ENCODE measurements at regions not wholly inside any gene's neighbourhood (a gene's known extent, or its start where the extent isn't known, plus 50 kb on each side); places are given as distances from the start of the nearest gene placed in this dataset.
A peak's percentile ranks its signal among the peaks of the same experiment; 100 is the strongest.
"Not testable (repeated sequence)": the region's sequence is repeated elsewhere in the genome, so short reads cannot be mapped to it uniquely, and the experiment has no call there.

GRCh38 chr12:91889910-91890309 is 255.7 kb downstream of the BTG1 start:
- no peak overlapping the region for H3K27ac Mint-ChIP-seq
- H3K9me3 Mint-ChIP-seq, result peaks cover 0 to 2% of the 10 kb centered on the region in 2 donors
- H3K27me3 Mint-ChIP-seq (ENCODE audit: low read depth), result no peaks in the 10 kb centered on the region
- DNase-seq, result no peak
- H3K4me1 Mint-ChIP-seq (ENCODE audit: low read depth), result no peaks in the 10 kb centered on the region
- no peak overlapping the region for H3K4me3 Mint-ChIP-seq
- H3K36me3 Mint-ChIP-seq (ENCODE audit: insufficient read depth in 2 of 2), result no peaks in the 10 kb centered on the region
- no peak for ATAC-seq (replicated peaks in 1 of 2)

DNA sequence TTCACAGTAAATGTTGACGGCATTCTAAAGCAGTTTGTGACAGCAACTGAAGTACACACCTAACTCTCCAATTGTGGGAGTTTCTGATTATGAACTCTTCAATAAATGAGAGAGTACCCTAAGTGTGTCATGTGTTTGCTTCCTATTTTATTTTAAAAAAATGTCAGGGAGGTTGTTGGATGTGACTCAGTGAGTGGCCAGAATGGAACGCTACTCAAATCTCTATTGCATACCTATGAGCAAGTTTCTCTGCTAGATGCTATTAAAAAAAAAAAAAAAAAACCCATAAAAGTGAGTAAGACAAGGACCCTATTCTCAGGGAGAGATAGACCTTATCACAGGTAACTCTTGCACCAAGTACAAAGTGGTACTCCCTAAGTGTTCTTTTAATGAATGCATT is 256.6 kb downstream of the BTG1 start:
- H3K4me1 Mint-ChIP-seq (ENCODE audit: low read depth), result no peaks in the 10 kb centered on the region
- no peak overlapping the region for H3K4me3 Mint-ChIP-seq
- H3K27ac Mint-ChIP-seq, result no peak overlapping the region
- DNase-seq (no peak), ATAC-seq (replicated peaks in 1 of 2) (no peak)
- no peaks in the 10 kb centered on the region for H3K36me3 Mint-ChIP-seq (ENCODE audit: insufficient read depth in 2 of 2)
- H3K27me3 Mint-ChIP-seq (ENCODE audit: low read depth), result no peaks in the 10 kb centered on the region
- no peaks in the 10 kb centered on the region for H3K9me3 Mint-ChIP-seq

GRCh38 chr12:91887957-91888356 is 257.7 kb downstream of the BTG1 start:
- H3K4me1 Mint-ChIP-seq (ENCODE audit: low read depth), result peaks cover 3% of the 10 kb centered on the region
- H3K36me3 Mint-ChIP-seq (ENCODE audit: insufficient read depth in 2 of 2), result no peaks in the 10 kb centered on the region
- no peak overlapping the region for H3K27ac Mint-ChIP-seq
- no peaks in the 10 kb centered on the region for H3K27me3 Mint-ChIP-seq (ENCODE audit: low read depth)
- ATAC-seq (replicated peaks in 1 of 2) (no peak), DNase-seq (no peak)
- H3K9me3 Mint-ChIP-seq, result no peaks in the 10 kb centered on the region
- H3K4me3 Mint-ChIP-seq, result no peak overlapping the region

GRCh38 chr12:91885851-91886731 is 259.6 kb downstream of the BTG1 start:
- Mint-ChIP-seq H3K4me1 (ENCODE audit: low read depth) (peaks cover 10% of the 10 kb centered on the region), H3K27ac (no peak overlapping the region), H3K9me3 (no peaks in the 10 kb centered on the region), H3K4me3 (no peak overlapping the region), H3K27me3 (ENCODE audit: low read depth) (no peaks in the 10 kb centered on the region), H3K36me3 (ENCODE audit: insufficient read depth in 2 of 2) (no peaks in the 10 kb centered on the region)
- no peak for DNase-seq
- ATAC-seq (replicated peaks in 1 of 2), result no peak

- Mint-ChIP-seq H3K27me3 (ENCODE audit: low read depth) (no peaks in the 10 kb centered on the region), H3K36me3 (ENCODE audit: insufficient read depth in 2 of 2) (peaks cover 0 to 1% of the 10 kb centered on the region in 2 donors), H3K4me1 (ENCODE audit: low read depth) (peaks cover 28% of the 10 kb centered on the region), H3K27ac (no peak overlapping the region), H3K9me3 (no peaks in the 10 kb centered on the region), H3K4me3 (no peak overlapping the region)
- ATAC-seq (replicated peaks in 1 of 2) (no peak), DNase-seq (no peak)
Measured at GRCh38 chr12:91884230-91884629, 261.4 kb downstream of the BTG1 start.

- Mint-ChIP-seq H3K4me3 (no peak overlapping the region), H3K4me1 (ENCODE audit: low read depth) (peaks cover 28% of the 10 kb centered on the region), H3K36me3 (ENCODE audit: insufficient read depth in 2 of 2) (peaks cover 0 to 2% of the 10 kb centered on the region in 2 donors), H3K27me3 (ENCODE audit: low read depth) (no peaks in the 10 kb centered on the region), H3K27ac (no peak overlapping the region), H3K9me3 (no peaks in the 10 kb centered on the region)
- no peak for ATAC-seq (replicated peaks in 1 of 2)
- no peak for DNase-seq
Measured at GRCh38 chr12:91883811-91884210, 261.8 kb downstream of the BTG1 start.

DNA sequence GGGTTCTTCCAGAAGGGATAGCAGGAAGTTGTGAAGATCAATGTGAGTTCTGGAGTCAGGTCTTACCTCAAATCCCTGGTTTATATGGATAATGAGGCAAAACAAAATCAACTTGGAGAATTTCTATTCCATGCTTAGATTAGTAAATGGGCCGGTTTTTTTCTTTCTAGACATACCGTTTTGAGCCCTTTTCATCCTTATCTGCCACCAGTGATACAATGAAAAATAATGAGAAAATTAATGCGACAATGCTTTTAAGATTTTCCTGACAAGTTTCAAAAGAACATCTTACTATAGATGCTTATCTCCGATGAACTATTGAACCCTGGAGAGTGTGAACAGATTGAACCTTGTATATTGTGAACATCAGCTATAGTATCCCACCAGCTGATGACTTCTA is 262.7 kb downstream of the BTG1 start:
- Mint-ChIP-seq H3K27ac (no peak overlapping the region), H3K9me3 (no peaks in the 10 kb centered on the region), H3K4me1 (ENCODE audit: low read depth) (peaks cover 33% of the 10 kb centered on the region), H3K36me3 (ENCODE audit: insufficient read depth in 2 of 2) (peaks cover 0 to 2% of the 10 kb centered on the region in 2 donors), H3K27me3 (ENCODE audit: low read depth) (no peaks in the 10 kb centered on the region), H3K4me3 (no peak overlapping the region)
- ATAC-seq (replicated peaks in 1 of 2) (no peak), DNase-seq (no peak)

- Mint-ChIP-seq H3K9me3 (no peaks in the 10 kb centered on the region), H3K36me3 (ENCODE audit: insufficient read depth in 2 of 2) (peaks cover 2 to 11% of the 10 kb centered on the region in 2 donors), H3K27ac (peak overlapping the region; percentile 55), H3K27me3 (ENCODE audit: low read depth) (no peaks in the 10 kb centered on the region), H3K4me1 (ENCODE audit: low read depth) (peaks cover 57% of the 10 kb centered on the region), H3K4me3 (no peak overlapping the region)
- DNase-seq (no peak), ATAC-seq (replicated peaks in 1 of 2) (no peak)
Measured at GRCh38 chr12:91880528-91880927, 265.1 kb downstream of the BTG1 start.

- Mint-ChIP-seq H3K27ac (peak overlapping the region; percentile 98), H3K27me3 (ENCODE audit: low read depth) (no peaks in the 10 kb centered on the region), H3K9me3 (peaks cover 0 to 2% of the 10 kb centered on the region in 2 donors), H3K36me3 (ENCODE audit: insufficient read depth in 2 of 2) (peaks cover 7 to 14% of the 10 kb centered on the region in 2 donors), H3K4me3 (peak overlapping the region; percentile 80 to 87), H3K4me1 (ENCODE audit: low read depth) (peaks cover 60% of the 10 kb centered on the region)
- ATAC-seq (replicated peaks in 1 of 2), result peak; percentile 53 to 55
- peak; percentile 43 to 52 for DNase-seq
Measured at GRCh38 chr12:91877456-91878235, 268.0 kb downstream of the BTG1 start.

- peak; percentile 99 for ATAC-seq (replicated peaks in 1 of 2)
- Mint-ChIP-seq H3K4me1 (ENCODE audit: low read depth) (peaks cover 59% of the 10 kb centered on the region), H3K27me3 (ENCODE audit: low read depth) (no peaks in the 10 kb centered on the region)
Measured at GRCh38 chr12:91877022-91877421, 268.6 kb downstream of the BTG1 start.

GRCh38 chr12:91875671-91876070 is 270.0 kb downstream of the BTG1 start:
- Mint-ChIP-seq H3K4me3 (peak overlapping the region; percentile 80 to 87), H3K36me3 (ENCODE audit: insufficient read depth in 2 of 2) (peaks cover 10 to 14% of the 10 kb centered on the region in 2 donors), H3K4me1 (ENCODE audit: low read depth) (peaks cover 69% of the 10 kb centered on the region), H3K27ac (peak overlapping the region; percentile 98)
- ATAC-seq (replicated peaks in 1 of 2); DNase-seq; H3K27me3 Mint-ChIP-seq (ENCODE audit: low read depth); H3K9me3 Mint-ChIP-seq: not testable (repeated sequence)

More at GRCh38 chr12:91877022-91877421, 268.6 kb downstream of the BTG1 start:
- DNase-seq, result peak; percentile 83 to 88
- H3K36me3 Mint-ChIP-seq (ENCODE audit: insufficient read depth in 2 of 2), result peaks cover 8 to 14% of the 10 kb centered on the region in 2 donors
- H3K9me3 Mint-ChIP-seq, result peaks cover 0 to 3% of the 10 kb centered on the region in 2 donors
- peak overlapping the region; percentile 80 to 87 for H3K4me3 Mint-ChIP-seq
- peak overlapping the region; percentile 98 for H3K27ac Mint-ChIP-seq

DNA sequence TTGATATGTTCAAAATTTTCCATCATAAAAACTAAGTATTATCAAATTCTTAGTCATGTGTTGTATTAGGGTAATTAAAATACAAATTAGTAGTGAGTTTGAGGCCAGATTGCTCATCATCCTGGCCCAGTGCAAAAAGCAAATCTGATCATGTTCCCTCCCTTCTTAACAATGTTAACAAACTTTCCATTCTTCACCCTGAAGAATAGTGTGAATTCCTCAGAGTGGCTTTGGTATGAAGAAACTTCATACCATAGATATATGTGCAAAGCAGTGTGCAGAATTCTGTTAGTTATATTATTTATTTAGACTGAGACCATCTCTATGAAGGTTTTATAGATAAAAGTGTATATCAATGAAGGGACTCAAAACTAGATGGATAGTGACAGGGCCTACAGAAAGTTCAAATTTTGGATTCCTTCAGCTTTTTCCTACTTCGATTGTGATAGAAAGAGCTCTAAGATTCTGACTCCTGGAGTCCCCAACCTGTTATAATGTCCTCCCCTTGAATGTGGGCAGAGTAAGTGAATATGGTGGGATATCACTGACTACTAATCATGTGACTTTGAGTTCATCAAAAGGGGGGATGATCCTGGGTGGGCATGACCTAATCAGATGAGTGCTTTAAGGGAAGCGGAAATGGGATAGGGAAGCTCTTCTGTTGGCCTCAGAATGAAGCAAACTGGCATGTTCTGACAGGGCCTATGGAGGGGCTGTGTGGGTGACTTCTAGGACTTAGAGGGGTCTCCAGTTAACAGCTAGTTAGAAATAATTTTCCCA is 271.4 kb downstream of the BTG1 start:
- Mint-ChIP-seq H3K36me3 (ENCODE audit: insufficient read depth in 2 of 2) (peaks cover 10 to 13% of the 10 kb centered on the region in 2 donors), H3K4me3 (no peak overlapping the region), H3K27ac (peak overlapping the region; percentile 26), H3K4me1 (ENCODE audit: low read depth) (peaks cover 62% of the 10 kb centered on the region), H3K27me3 (ENCODE audit: low read depth) (no peaks in the 10 kb centered on the region), H3K9me3 (peaks cover 0 to 3% of the 10 kb centered on the region in 2 donors)
- ATAC-seq (replicated peaks in 1 of 2), result no peak
- DNase-seq, result no peak

All from activated T-cell treated with anti-CD3 and anti-CD28 coated beads, Interleukin-2, amount 50 U/mL, for 72 hours (primary cell).